LHCN-M2 (cell line): ENCODE measurements at regions not wholly inside any gene's neighbourhood (a gene's known extent, or its start where the extent isn't known, plus 50 kb on each side); places are given as distances from the start of the nearest gene placed in this dataset.

Source experiments
- DNase-seq: peaks from one replicate; pipeline ENCODE4 v3.0.0-alpha.2; 2012; ENCODE audit warnings: low read depth

- no peak for DNase-seq
Observed at GRCh38 chr2:239537633-239538356, 137.0 kb upstream of the HDAC4 start.

GRCh38 chr2:239536186-239536585 lies 135.4 kb upstream of the HDAC4 start:
- no peak for DNase-seq

GRCh38 chr2:239535413-239536144 lies 134.8 kb upstream of the HDAC4 start:
- no peak for DNase-seq

- no peak for DNase-seq
Observed at GRCh38 chr2:239534581-239535412, 134.0 kb upstream of the HDAC4 start.

GRCh38 chr2:239533569-239534316 lies 132.9 kb upstream of the HDAC4 start:
- DNase-seq: no peak

- no peak for DNase-seq
Observed at GRCh38 chr2:239532859-239533258, 132.0 kb upstream of the HDAC4 start.

- DNase-seq: no peak
Observed at GRCh38 chr2:239532250-239532649, 131.4 kb upstream of the HDAC4 start.

GRCh38 chr2:239531456-239532241 lies 130.8 kb upstream of the HDAC4 start:
- no peak for DNase-seq

GRCh38 chr2:239530749-239531316 lies 130.0 kb upstream of the HDAC4 start:
- no peak for DNase-seq

- no peak for DNase-seq
Observed at GRCh38 chr2:239529313-239530015, 128.6 kb upstream of the HDAC4 start.

GRCh38 chr2:239528883-239529282 lies 128.1 kb upstream of the HDAC4 start:
- DNase-seq: no peak

GRCh38 chr2:239528146-239528545 lies 127.3 kb upstream of the HDAC4 start:
- DNase-seq: no peak

- no peak for DNase-seq
Observed at GRCh38 chr2:239526666-239527415, 126.0 kb upstream of the HDAC4 start.

GRCh38 chr2:239526038-239526437 lies 125.2 kb upstream of the HDAC4 start:
- no peak for DNase-seq

- DNase-seq: no peak
Observed at GRCh38 chr2:239523954-239524330, 123.1 kb upstream of the HDAC4 start.

- DNase-seq: no peak
Observed at GRCh38 chr2:239523147-239523953, 122.5 kb upstream of the HDAC4 start.

- DNase-seq: no peak
Observed at GRCh38 chr2:239522740-239523119, 121.9 kb upstream of the HDAC4 start.
